ENCODE measurements at regions not wholly inside any gene's neighbourhood (a gene's known extent, or its start where the extent isn't known, plus 50 kb on each side); places are given as distances from the start of the nearest gene placed in this dataset.

- no peak for TF ChIP-seq CTCF (optimal IDR thresholded peaks at IDR 0.05 in 1 of 3, IDR thresholded peaks at IDR 0.05 in 1 of 3, conservative IDR thresholded peaks at IDR 0.05 in 1 of 3; ENCODE audit: extremely low read depth in 1 of 3, insufficient read depth in 2 of 3, low read length in 3 of 3)
- no peak for TF ChIP-seq EZH2 (IDR thresholded peaks at IDR 0.05; ENCODE audit: low read length)
These were observed 334.0 kb upstream of the CPEB2 start for GRCh38 chr4:14668296-14668695.
